ENCODE measurements at regions not wholly inside any gene's neighbourhood (a gene's known extent, or its start where the extent isn't known, plus 50 kb on each side); places are given as distances from the start of the nearest gene placed in this dataset.
A peak's percentile ranks its signal among the peaks of the same experiment; 100 is the strongest.

GRCh38 chr16:85983606-85984230, 84.8 kb downstream of the IRF8 start:
- Histone ChIP-seq H3K27me3 (peaks cover 61% of the 10 kb centered on the region), H3K27ac (no peak overlapping the region), H3K4me1 (no peaks in the 10 kb centered on the region), H3K4me3 (no peak overlapping the region), H3K9me3 (no peaks in the 10 kb centered on the region), H3K36me3 (no peaks in the 10 kb centered on the region)
- TF ChIP-seq POLR2A (IDR thresholded peaks at IDR 0.05) (no peak), POLR2AphosphoS5 (IDR thresholded peaks at IDR 0.05) (no peak), EP300 (IDR thresholded peaks at IDR 0.05) (no peak)
- TF ChIP-seq, protein P1, sequence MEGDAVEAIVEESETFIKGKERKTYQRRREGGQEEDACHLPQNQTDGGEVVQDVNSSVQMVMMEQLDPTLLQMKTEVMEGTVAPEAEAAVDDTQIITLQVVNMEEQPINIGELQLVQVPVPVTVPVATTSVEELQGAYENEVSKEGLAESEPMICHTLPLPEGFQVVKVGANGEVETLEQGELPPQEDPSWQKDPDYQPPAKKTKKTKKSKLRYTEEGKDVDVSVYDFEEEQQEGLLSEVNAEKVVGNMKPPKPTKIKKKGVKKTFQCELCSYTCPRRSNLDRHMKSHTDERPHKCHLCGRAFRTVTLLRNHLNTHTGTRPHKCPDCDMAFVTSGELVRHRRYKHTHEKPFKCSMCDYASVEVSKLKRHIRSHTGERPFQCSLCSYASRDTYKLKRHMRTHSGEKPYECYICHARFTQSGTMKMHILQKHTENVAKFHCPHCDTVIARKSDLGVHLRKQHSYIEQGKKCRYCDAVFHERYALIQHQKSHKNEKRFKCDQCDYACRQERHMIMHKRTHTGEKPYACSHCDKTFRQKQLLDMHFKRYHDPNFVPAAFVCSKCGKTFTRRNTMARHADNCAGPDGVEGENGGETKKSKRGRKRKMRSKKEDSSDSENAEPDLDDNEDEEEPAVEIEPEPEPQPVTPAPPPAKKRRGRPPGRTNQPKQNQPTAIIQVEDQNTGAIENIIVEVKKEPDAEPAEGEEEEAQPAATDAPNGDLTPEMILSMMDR (IDR thresholded peaks at IDR 0.05), result no peak
- 72% methylated on average over 4 of the region's 20 CpGs for WGBS
- DNase-seq (ENCODE audit: low spot score in 2 of 2), result peak in 1 of 2 donors; percentile 46

GRCh38 chr16:85984231-85984880, 85.4 kb downstream of the IRF8 start:
- Histone ChIP-seq H3K4me3 (no peak overlapping the region), H3K9me3 (no peaks in the 10 kb centered on the region), H3K4me1 (no peaks in the 10 kb centered on the region), H3K36me3 (no peaks in the 10 kb centered on the region), H3K27ac (no peak overlapping the region), H3K27me3 (peaks cover 63% of the 10 kb centered on the region)
- DNase-seq (ENCODE audit: low spot score in 2 of 2), result peak in 1 of 2 donors; percentile 31
- 88% methylated on average over 14 of the region's 14 CpGs for WGBS
- TF ChIP-seq POLR2AphosphoS5 (IDR thresholded peaks at IDR 0.05) (no peak), POLR2A (IDR thresholded peaks at IDR 0.05) (no peak), EP300 (IDR thresholded peaks at IDR 0.05) (no peak)
- TF ChIP-seq, protein P1 (IDR thresholded peaks at IDR 0.05), result no peak

DNA sequence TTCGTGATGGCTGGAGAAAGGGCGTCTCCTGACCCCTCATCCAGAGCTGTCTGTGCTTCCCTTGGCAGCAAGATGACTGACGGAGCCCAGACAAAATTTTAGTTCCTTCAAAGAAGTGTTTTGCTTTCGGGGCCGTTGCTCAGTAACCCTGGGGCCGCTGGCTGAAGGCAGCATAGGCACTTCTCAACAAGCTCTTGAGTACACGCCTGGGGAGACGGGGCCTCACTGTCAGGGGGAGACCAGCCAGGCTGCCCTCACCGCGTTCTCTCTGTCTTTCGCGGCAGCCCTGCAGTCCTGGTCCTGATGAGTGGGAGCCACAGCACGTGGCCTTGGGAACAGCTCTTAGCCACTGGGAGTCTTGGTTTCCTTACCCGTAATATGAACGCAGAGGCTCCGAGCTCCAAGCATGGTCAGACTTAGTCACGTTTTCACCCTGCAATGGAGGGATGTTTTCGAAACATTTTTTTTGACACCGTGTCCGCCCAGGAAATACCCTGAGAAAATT, 86.0 kb downstream of the IRF8 start:
- 49% methylated on average over 20 of the region's 20 CpGs for WGBS
- H3K4me1 ChIP-seq, result no peaks in the 10 kb centered on the region
- TF ChIP-seq, protein P1 (IDR thresholded peaks at IDR 0.05), result no peak
- TF ChIP-seq POLR2AphosphoS5 (IDR thresholded peaks at IDR 0.05), result no peak
- TF ChIP-seq POLR2A (IDR thresholded peaks at IDR 0.05), result no peak
- TF ChIP-seq EP300 (IDR thresholded peaks at IDR 0.05), result no peak
- H3K27me3 ChIP-seq, result peaks cover 65% of the 10 kb centered on the region
- no peak overlapping the region for H3K27ac ChIP-seq
- no peaks in the 10 kb centered on the region for H3K9me3 ChIP-seq
- peak in 1 of 2 donors; percentile 62 for DNase-seq (ENCODE audit: low spot score in 2 of 2)
- H3K4me3 ChIP-seq, result no peak overlapping the region
- H3K36me3 ChIP-seq, result no peaks in the 10 kb centered on the region

- Histone ChIP-seq H3K4me1 (no peaks in the 10 kb centered on the region), H3K36me3 (no peaks in the 10 kb centered on the region), H3K9me3 (no peaks in the 10 kb centered on the region), H3K27ac (no peak overlapping the region), H3K27me3 (peaks cover 74% of the 10 kb centered on the region), H3K4me3 (no peak overlapping the region)
- 79% methylated on average over 7 of the region's 12 CpGs for WGBS
- peak in 1 of 2 donors; percentile 54 for DNase-seq (ENCODE audit: low spot score in 2 of 2)
- TF ChIP-seq, protein P1 (IDR thresholded peaks at IDR 0.05), result peak in 1 of 2 donors; percentile 29
- TF ChIP-seq POLR2AphosphoS5 (IDR thresholded peaks at IDR 0.05), result no peak
These were observed 88.2 kb downstream of the IRF8 start for GRCh38 chr16:85986931-85987749.

DNA sequence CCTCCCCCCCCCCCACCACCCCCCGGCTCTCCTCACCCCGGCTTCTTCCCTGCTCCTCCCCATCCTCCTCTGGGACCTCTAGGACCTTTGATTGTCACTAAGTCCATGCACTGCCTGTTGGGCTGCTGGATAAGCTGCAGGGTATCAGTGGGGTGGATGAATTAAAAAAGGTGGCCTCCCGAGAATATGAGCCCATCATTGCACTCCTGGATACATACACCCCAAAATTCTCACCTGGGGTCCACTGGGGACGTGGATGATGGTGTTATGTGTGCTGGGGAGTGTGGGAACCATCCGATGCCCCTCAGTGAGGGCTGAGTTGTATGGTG, 88.8 kb downstream of the IRF8 start:
- 75% methylated on average over 3 of the region's 5 CpGs for WGBS
- no peaks in the 10 kb centered on the region for H3K4me1 ChIP-seq
- no peak overlapping the region for H3K4me3 ChIP-seq
- no peak overlapping the region for H3K27ac ChIP-seq
- peak in 1 of 2 donors; percentile 21 for DNase-seq (ENCODE audit: low spot score in 2 of 2)
- no peaks in the 10 kb centered on the region for H3K36me3 ChIP-seq
- no peak for TF ChIP-seq POLR2A (IDR thresholded peaks at IDR 0.05)
- TF ChIP-seq, protein P1 (IDR thresholded peaks at IDR 0.05), result peak in 1 of 2 donors; percentile 16
- TF ChIP-seq POLR2AphosphoS5 (IDR thresholded peaks at IDR 0.05), result no peak
- H3K9me3 ChIP-seq, result no peaks in the 10 kb centered on the region
- H3K27me3 ChIP-seq, result peaks cover 70% of the 10 kb centered on the region
